Hepatocyte (in vitro differentiated cells): ENCODE measurements at regions not wholly inside any gene's neighbourhood (a gene's known extent, or its start where the extent isn't known, plus 50 kb on each side); places are given as distances from the start of the nearest gene placed in this dataset.
"Not testable (repeated sequence)": the region's sequence is repeated elsewhere in the genome, so short reads cannot be mapped to it uniquely, and the experiment has no call there.

Experiments used
- DNase-seq: peaks from one replicate; pipeline ENCODE4 v3.0.0-alpha.2; 2016; ENCODE audit warnings: low spot score
- H2AFZ ChIP-seq: fragments of 200-600 bp; sonication (generic); 2 replicates; pipeline ENCODE4 v1.6.0; 2016; ENCODE audit warnings: antibody characterized with exemption, mild to moderate bottlenecking
- H3K27ac ChIP-seq: fragments of 200-600 bp; sonication (generic); 2 replicates; pipeline ENCODE4 v1.5.1; 2016; ENCODE audit warnings: mild to moderate bottlenecking
- H3K27me3 ChIP-seq: fragments of 200-600 bp; sonication (generic); 2 replicates; pipeline ENCODE4 v1.6.1; 2016
- H3K36me3 ChIP-seq: fragments of 200-600 bp; sonication (generic); replicated peaks from 2 replicates; pipeline ENCODE4 v1.5.1; 2016; ENCODE audit warnings: low read depth; ENCODE audit not compliant: insufficient read depth
- H3K4me1 ChIP-seq: fragments of 200-600 bp; sonication (generic); 2 replicates; pipeline ENCODE4 v1.5.1; 2016; ENCODE audit warnings: mild to moderate bottlenecking, moderate library complexity; ENCODE audit not compliant: insufficient read depth
- H3K4me2 ChIP-seq: fragments of 200-600 bp; sonication (generic); 2 replicates; pipeline ENCODE4 v1.6.0; 2016
- H3K4me3 ChIP-seq: fragments of 200-600 bp; sonication (generic); 2 replicates; pipeline ENCODE4 v1.5.1; 2016; ENCODE audit warnings: mild to moderate bottlenecking
- H3K79me2 ChIP-seq: fragments of 200-600 bp; sonication (generic); 2 replicates; pipeline ENCODE4 v1.6.0; 2017; ENCODE audit warnings: mild to moderate bottlenecking
- H3K9me2 ChIP-seq: fragments of 200-600 bp; sonication (generic); replicated peaks from 2 replicates; pipeline ENCODE4 v1.6.0; 2017; ENCODE audit warnings: mild to moderate bottlenecking; ENCODE audit not compliant: insufficient read depth
- H3K9me3 ChIP-seq: fragments of 200-600 bp; sonication (generic); 2 replicates; pipeline ENCODE4 v1.5.1; 2016; ENCODE audit warnings: low read depth, mild to moderate bottlenecking
- H4K20me1 ChIP-seq: fragments of 200-600 bp; sonication (generic); 2 replicates; pipeline ENCODE4 v1.6.0; 2016; ENCODE audit warnings: mild to moderate bottlenecking; ENCODE audit not compliant: insufficient read depth, poor library complexity, severe bottlenecking
- EZH2 ChIP-seq: fragments of 200-600 bp; sonication (generic); IDR thresholded peaks from 2 replicates; pipeline ENCODE4 v1.6.1; 2016; ENCODE audit warnings: antibody characterized with exemption, mild to moderate bottlenecking, borderline replicate concordance
- EZH2phosphoT487 ChIP-seq: fragments of 200-600 bp; sonication (generic); IDR thresholded peaks from one replicate; pipeline ENCODE4 v1.6.1; 2018; ENCODE audit warnings: antibody characterized with exemption, mild to moderate bottlenecking, low read depth, moderate library complexity; ENCODE audit not compliant: unreplicated experiment, severe bottlenecking
- WGBS: methylation state at CpG from one replicate; pipeline ENCODE4 v1.1.6; 2016; ENCODE audit warnings: low lambda C conversion rate; ENCODE audit errors: missing lambda C conversion rate; 5-methylcytosine and 5-hydroxymethylcytosine counted together
- TF ChIP-seq, protein P1 (sequence below): fragments of 200-600 bp; sonication (generic); IDR thresholded peaks from 2 replicates; pipeline ENCODE4 v1.5.1; 2016; ENCODE audit warnings: antibody characterized with exemption, mild to moderate bottlenecking; ENCODE audit not compliant: poor library complexity

DNA sequence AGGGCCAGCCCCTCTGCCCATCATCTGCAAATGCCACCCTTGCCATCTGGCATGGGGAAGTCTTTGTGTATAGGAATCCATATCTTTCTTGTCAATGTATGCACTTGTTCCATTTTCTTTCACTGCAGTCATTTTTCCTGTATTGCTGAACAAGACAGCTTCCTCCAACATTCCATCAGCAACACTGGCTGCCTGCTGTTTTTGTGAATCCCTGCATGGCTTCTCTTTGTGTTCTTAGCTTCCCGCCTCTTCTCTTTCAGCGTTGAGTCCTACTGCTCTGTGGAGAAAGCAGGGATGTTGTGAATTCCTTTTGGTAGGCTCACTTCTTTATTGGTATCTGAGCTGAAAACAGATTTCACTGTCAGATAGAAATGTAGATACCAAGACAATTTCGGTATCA is 150.0 kb downstream of the LPIN1 start:
- Histone ChIP-seq H3K4me1 (no peaks in the 10 kb centered on the region), H3K4me3 (no peak overlapping the region), H3K9me2 (no peaks in the 10 kb centered on the region), H2AFZ (no peak overlapping the region), H3K79me2 (no peaks in the 10 kb centered on the region), H3K4me2 (no peak overlapping the region), H4K20me1 (no peaks in the 10 kb centered on the region), H3K27me3 (no peaks in the 10 kb centered on the region), H3K27ac (no peak overlapping the region), H3K36me3 (no peaks in the 10 kb centered on the region), H3K9me3 (no peaks in the 10 kb centered on the region)
- no peak for DNase-seq
- WGBS, result 53% methylated on average over 3 of the region's 3 CpGs
- no peak for TF ChIP-seq EZH2phosphoT487
- TF ChIP-seq, protein P1, sequence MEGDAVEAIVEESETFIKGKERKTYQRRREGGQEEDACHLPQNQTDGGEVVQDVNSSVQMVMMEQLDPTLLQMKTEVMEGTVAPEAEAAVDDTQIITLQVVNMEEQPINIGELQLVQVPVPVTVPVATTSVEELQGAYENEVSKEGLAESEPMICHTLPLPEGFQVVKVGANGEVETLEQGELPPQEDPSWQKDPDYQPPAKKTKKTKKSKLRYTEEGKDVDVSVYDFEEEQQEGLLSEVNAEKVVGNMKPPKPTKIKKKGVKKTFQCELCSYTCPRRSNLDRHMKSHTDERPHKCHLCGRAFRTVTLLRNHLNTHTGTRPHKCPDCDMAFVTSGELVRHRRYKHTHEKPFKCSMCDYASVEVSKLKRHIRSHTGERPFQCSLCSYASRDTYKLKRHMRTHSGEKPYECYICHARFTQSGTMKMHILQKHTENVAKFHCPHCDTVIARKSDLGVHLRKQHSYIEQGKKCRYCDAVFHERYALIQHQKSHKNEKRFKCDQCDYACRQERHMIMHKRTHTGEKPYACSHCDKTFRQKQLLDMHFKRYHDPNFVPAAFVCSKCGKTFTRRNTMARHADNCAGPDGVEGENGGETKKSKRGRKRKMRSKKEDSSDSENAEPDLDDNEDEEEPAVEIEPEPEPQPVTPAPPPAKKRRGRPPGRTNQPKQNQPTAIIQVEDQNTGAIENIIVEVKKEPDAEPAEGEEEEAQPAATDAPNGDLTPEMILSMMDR, result no peak

DNA sequence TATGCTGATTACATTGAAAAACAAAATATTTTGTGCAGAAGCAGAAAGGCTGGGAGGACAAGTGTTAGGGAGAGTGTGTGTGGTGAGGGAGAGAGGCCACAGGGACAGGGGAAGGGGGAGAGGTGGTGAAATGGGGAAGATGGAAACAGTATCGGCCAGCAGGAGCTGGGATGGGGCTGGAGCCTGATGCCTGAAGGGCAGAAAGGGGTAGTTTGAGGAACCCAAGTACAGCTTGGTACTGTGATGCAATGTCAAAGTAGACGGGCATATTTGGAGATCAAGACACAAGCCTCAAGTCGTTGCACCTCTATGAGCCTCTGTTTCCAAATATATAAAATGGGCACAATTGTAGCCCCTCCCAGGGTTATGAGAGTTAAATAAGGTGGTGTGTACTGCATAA is 152.1 kb downstream of the LPIN1 start:
- H3K4me2 ChIP-seq, result no peak overlapping the region

DNA sequence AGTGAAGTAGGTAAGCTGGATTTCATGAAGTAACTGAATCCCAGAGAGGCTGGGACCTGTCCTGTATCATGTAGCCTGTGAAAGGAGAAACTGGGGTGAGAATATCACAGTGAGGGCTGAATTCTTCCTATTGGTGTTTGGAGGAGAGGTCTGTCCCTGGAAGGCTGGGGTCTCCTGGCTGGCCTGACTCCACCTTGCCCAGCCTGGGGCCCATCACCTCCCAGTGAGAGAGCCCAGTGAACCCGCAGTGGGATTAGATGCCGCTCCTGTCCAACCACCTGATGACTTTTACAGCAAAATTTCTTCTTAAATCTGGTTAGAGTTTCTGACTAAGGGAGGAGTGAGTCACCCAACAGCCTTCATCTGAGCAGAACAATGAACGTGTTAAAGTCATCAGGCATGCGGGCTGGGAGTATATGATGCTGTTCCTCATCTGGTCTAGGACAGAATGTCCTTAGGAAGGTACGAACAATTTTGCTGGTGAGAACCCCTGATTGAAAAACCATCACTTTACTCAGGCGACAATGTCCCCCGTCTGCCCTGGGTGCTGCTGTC is 152.9 kb downstream of the LPIN1 start:
- Histone ChIP-seq H2AFZ (no peak overlapping the region), H3K4me2 (no peak overlapping the region), H4K20me1 (no peaks in the 10 kb centered on the region), H3K4me1 (no peaks in the 10 kb centered on the region), H3K36me3 (no peaks in the 10 kb centered on the region), H3K9me3 (no peaks in the 10 kb centered on the region), H3K9me2 (no peaks in the 10 kb centered on the region), H3K79me2 (no peaks in the 10 kb centered on the region), H3K4me3 (no peak overlapping the region), H3K27me3 (no peaks in the 10 kb centered on the region), H3K27ac (no peak overlapping the region)
- no peak for TF ChIP-seq EZH2phosphoT487
- no peak for TF ChIP-seq EZH2
- TF ChIP-seq, protein P1, result no peak
- WGBS, result 87% methylated on average over 7 of the region's 7 CpGs
- no peak for DNase-seq

More for the DNA sequence above, 152.1 kb downstream of the LPIN1 start:
- Histone ChIP-seq H3K27ac (no peak overlapping the region), H4K20me1 (no peaks in the 10 kb centered on the region), H3K4me3 (no peak overlapping the region), H3K9me2 (no peaks in the 10 kb centered on the region), H3K9me3 (no peaks in the 10 kb centered on the region), H3K4me1 (no peaks in the 10 kb centered on the region), H2AFZ (no peak overlapping the region), H3K36me3 (no peaks in the 10 kb centered on the region), H3K79me2 (no peaks in the 10 kb centered on the region), H3K27me3 (no peaks in the 10 kb centered on the region)
- DNase-seq, result no peak
- 96% methylated on average over 3 of the region's 3 CpGs for WGBS
- TF ChIP-seq EZH2 (no peak), EZH2phosphoT487 (no peak)
- TF ChIP-seq, protein P1, result no peak

DNA sequence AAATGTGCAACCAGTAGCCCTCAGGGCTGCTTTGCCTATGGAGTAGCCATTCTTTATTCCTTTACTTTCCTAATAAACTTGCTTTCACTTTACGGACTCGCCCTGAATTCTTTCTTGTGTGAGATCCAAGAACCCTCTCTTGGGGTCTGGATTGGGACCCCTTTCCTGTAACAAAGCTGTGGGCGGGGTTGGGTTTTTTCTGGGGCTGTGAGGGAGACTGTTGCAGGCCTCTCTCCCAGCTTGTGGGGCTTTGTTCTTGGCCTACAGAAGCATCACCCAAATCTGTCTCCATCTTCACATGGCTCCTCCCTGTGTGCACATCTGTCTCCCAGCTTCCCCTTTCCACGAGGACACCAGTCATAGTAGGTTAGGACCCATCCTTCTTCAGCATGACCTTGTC is 154.5 kb downstream of the LPIN1 start:
- not testable (repeated sequence) for H3K4me1 ChIP-seq, H3K4me2 ChIP-seq, H3K27ac ChIP-seq, H3K9me2 ChIP-seq, H2AFZ ChIP-seq, DNase-seq, H3K36me3 ChIP-seq, H3K4me3 ChIP-seq, H3K79me2 ChIP-seq, H3K27me3 ChIP-seq, H4K20me1 ChIP-seq, H3K9me3 ChIP-seq
- WGBS, result 95% methylated on average over 4 of the region's 4 CpGs
